ENCODE measurements at regions not wholly inside any gene's neighbourhood (a gene's known extent, or its start where the extent isn't known, plus 50 kb on each side); places are given as distances from the start of the nearest gene placed in this dataset.

- Histone ChIP-seq H3K27ac (no peak overlapping the region), H3K4me1 (peaks cover 3% of the 10 kb centered on the region), H3K36me3 (no peaks in the 10 kb centered on the region), H3K27me3 (ENCODE audit: low read depth) (no peaks in the 10 kb centered on the region), H3K4me3 (no peak overlapping the region), H3K9me3 (no peaks in the 10 kb centered on the region)
- DNase-seq = no peak
- ATAC-seq = no peak
- TF ChIP-seq CTCF (IDR thresholded peaks at IDR 0.05) = no peak
- intact Hi-C loops (cut with DNase I) = no loop called here
These were observed 392.2 kb upstream of the CELF2 start for GRCh38 chr10:10625491-10625890.

DNA sequence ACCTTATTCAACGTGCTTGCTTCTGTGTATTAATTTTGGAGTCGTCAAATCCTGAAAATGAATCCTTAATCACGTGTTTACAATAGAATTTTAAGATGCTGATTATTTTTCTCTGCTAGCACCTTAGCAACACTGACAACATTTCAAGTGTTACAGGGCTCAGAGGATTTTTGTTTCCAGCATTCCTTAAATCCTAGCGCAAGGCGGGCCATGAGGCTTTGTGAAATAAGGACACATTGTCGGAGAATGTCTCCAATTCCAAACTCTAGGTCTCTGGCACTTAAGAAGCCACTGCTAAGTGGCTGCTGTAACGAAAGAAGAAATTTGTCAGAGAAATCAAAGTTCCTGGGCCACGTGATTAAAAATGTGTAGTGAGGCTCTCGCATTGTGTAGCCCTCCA is 390.9 kb upstream of the CELF2 start:
- ATAC-seq = peak; percentile 76 to 84
- H3K4me3 ChIP-seq = no peak overlapping the region
- TF ChIP-seq CTCF (IDR thresholded peaks at IDR 0.05) = no peak
- H3K27me3 ChIP-seq (ENCODE audit: low read depth) = no peaks in the 10 kb centered on the region
- no peak for DNase-seq
- H3K4me1 ChIP-seq = peaks cover 3% of the 10 kb centered on the region
- intact Hi-C loops (cut with DNase I) = no loop called here
- peak overlapping the region; percentile 38 for H3K27ac ChIP-seq
- H3K36me3 ChIP-seq = no peaks in the 10 kb centered on the region
- H3K9me3 ChIP-seq = no peaks in the 10 kb centered on the region

DNA sequence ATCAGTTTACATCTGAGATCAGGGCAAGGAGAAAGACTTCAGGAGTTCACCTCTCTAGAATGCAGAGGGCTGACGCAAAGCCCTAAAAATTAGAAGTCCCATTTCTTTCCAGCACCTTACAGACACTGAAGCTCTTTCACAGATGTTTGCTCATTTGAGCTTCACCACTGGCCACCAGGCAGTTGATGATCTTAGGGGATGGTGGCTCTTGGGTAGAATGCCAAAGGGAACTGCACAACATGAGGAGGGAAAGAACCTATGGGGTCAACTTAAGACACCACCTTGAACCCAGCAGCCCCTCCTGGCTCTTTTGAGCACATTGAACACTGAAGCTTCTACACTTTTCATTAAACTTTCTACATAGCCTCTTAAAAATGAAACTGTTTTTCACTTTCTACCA is 390.3 kb upstream of the CELF2 start:
- no peak for TF ChIP-seq CTCF (IDR thresholded peaks at IDR 0.05)
- H3K27me3 ChIP-seq (ENCODE audit: low read depth) = no peaks in the 10 kb centered on the region
- peaks cover 3% of the 10 kb centered on the region for H3K4me1 ChIP-seq
- H3K36me3 ChIP-seq = no peaks in the 10 kb centered on the region
- no peak for DNase-seq
- H3K4me3 ChIP-seq = no peak overlapping the region
- intact Hi-C loops (cut with DNase I) = no loop called here
- H3K9me3 ChIP-seq = no peaks in the 10 kb centered on the region
- no peak for ATAC-seq
- peak overlapping the region; percentile 38 for H3K27ac ChIP-seq

GRCh38 chr10:10629512-10629911 is 388.2 kb upstream of the CELF2 start:
- Histone ChIP-seq H3K27ac (no peak overlapping the region), H3K4me1 (peaks cover 3% of the 10 kb centered on the region), H3K4me3 (no peak overlapping the region), H3K36me3 (no peaks in the 10 kb centered on the region), H3K27me3 (ENCODE audit: low read depth) (no peaks in the 10 kb centered on the region), H3K9me3 (no peaks in the 10 kb centered on the region)
- TF ChIP-seq CTCF (IDR thresholded peaks at IDR 0.05) = no peak
- ATAC-seq = peak in 1 of 2 donors; percentile 38
- DNase-seq = no peak
- intact Hi-C loops (cut with DNase I) = no loop called here

GRCh38 chr10:10630281-10630680 is 387.4 kb upstream of the CELF2 start:
- no peaks in the 10 kb centered on the region for H3K27me3 ChIP-seq (ENCODE audit: low read depth)
- no peaks in the 10 kb centered on the region for H3K9me3 ChIP-seq
- intact Hi-C loops (cut with DNase I) = no loop called here
- H3K4me1 ChIP-seq = peaks cover 3% of the 10 kb centered on the region
- no peak overlapping the region for H3K4me3 ChIP-seq
- no peak for ATAC-seq
- TF ChIP-seq CTCF (IDR thresholded peaks at IDR 0.05) = no peak
- no peak overlapping the region for H3K27ac ChIP-seq
- no peaks in the 10 kb centered on the region for H3K36me3 ChIP-seq
- DNase-seq = no peak

DNA sequence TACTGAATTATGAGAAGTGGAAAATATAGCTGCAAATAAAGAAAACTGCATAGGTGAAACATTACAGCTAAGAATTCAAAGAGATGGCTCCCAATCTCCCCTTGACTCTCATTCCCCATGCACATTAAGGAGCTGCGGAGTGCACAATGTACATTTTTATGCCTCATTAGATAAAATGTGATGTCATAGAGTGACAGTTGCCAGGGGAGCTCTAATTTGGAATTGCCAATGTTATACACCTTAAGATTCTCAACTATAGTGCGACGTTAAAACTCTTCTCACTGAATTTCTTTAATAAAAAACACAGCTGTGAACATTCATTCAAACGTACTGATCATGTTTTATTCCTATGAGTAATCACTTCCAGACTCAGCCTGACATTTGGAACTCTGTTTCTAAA is 386.9 kb upstream of the CELF2 start:
- DNase-seq = no peak
- Histone ChIP-seq H3K9me3 (no peaks in the 10 kb centered on the region), H3K4me3 (no peak overlapping the region), H3K27ac (no peak overlapping the region), H3K4me1 (peaks cover 3% of the 10 kb centered on the region), H3K36me3 (no peaks in the 10 kb centered on the region), H3K27me3 (ENCODE audit: low read depth) (no peaks in the 10 kb centered on the region)
- TF ChIP-seq CTCF (IDR thresholded peaks at IDR 0.05) = no peak
- intact Hi-C loops (cut with DNase I) = no loop called here
- no peak for ATAC-seq
